ENCODE measurements at regions not wholly inside any gene's neighbourhood (a gene's known extent, or its start where the extent isn't known, plus 50 kb on each side); places are given as distances from the start of the nearest gene placed in this dataset.

- TF ChIP-seq SUZ12 (IDR thresholded peaks at IDR 0.05; ENCODE audit: extremely low read depth, insufficient read depth, insufficient read length) = no peak
- TF ChIP-seq YY1 (IDR thresholded peaks at IDR 0.05; ENCODE audit: insufficient read depth, insufficient read length) = no peak
Measured at GRCh38 chr2:16496426-16497388, 168.9 kb downstream of the CYRIA start.
